OCI-LY3 (cell line): ENCODE measurements at regions not wholly inside any gene's neighbourhood (a gene's known extent, or its start where the extent isn't known, plus 50 kb on each side); places are given as distances from the start of the nearest gene placed in this dataset.

Experiments
- CTCF ChIP-seq: fragments of 200-600, 300-600 bp; sonication (generic); IDR thresholded peaks from 2 replicates; pipeline ENCODE4 v1.5.1; 2014; ENCODE audit warnings: antibody characterized with exemption, low read length, low read depth
- EZH2phosphoT487 ChIP-seq: fragments of 200-600 bp; shearing (Covaris generic); IDR thresholded peaks from 2 replicates; pipeline ENCODE4 v1.6.1; 2018; ENCODE audit warnings: antibody characterized with exemption, mixed run types, low read depth

- TF ChIP-seq CTCF (no peak), EZH2phosphoT487 (no peak)
Measured at GRCh38 chr10:90222372-90222771, 521.0 kb downstream of the KIF20B start.
